ENCODE measurements at regions not wholly inside any gene's neighbourhood (a gene's known extent, or its start where the extent isn't known, plus 50 kb on each side); places are given as distances from the start of the nearest gene placed in this dataset.
A peak's percentile ranks its signal among the peaks of the same experiment; 100 is the strongest.

GRCh38 chr1:8076176-8076575, 50.1 kb upstream of the ERRFI1 start:
- Histone ChIP-seq H3K36me3 (ENCODE audit: control insufficient read depth, insufficient read depth, low read length) (no peaks in the 10 kb centered on the region), H3K4me3 (ENCODE audit: low read depth in 2 of 2, low read length in 2 of 2) (no peak overlapping the region), H3K9me3 (ENCODE audit: control insufficient read depth, insufficient read depth, low read depth, low read length) (no peaks in the 10 kb centered on the region), H3K4me1 (ENCODE audit: control insufficient read depth, insufficient read depth, low read length) (peaks cover 77% of the 10 kb centered on the region), H3K27me3 (ENCODE audit: control insufficient read depth, insufficient read depth, low read length) (no peaks in the 10 kb centered on the region), H3K27ac (ENCODE audit: low read length) (peak overlapping the region; percentile 100)
- no peak for ATAC-seq
- no peak for DNase-seq (ENCODE audit: low read depth, low spot score)
- no peak for TF ChIP-seq TCF7L2 (IDR thresholded peaks at IDR 0.05; ENCODE audit: low read depth, low read length)
- no peak for TF ChIP-seq SIN3A (IDR thresholded peaks at IDR 0.05; ENCODE audit: borderline replicate concordance, insufficient read depth, low read depth, low read length)
- TF ChIP-seq CTCF (IDR thresholded peaks at IDR 0.05), result no peak
- TF ChIP-seq REST (IDR thresholded peaks at IDR 0.05; ENCODE audit: insufficient read depth in 1 of 2, low read depth in 2 of 2, low read length in 1 of 2), result no peak
- no peak for TF ChIP-seq POLR2AphosphoS5 (IDR thresholded peaks at IDR 0.05; ENCODE audit: low read depth, low read length)
- intact Hi-C loops (cut with micrococcal nuclease; ENCODE audit: unreplicated experiment) (no loop called here), in situ Hi-C loops (cut with HindIII; ENCODE audit: low pct_unique_long_range_greater_than_20kb, low sequenced_read_pairs) (loop anchor here (25.0 kb wide), 1 partner anchor 236 kb away; the partner anchor contains the start of gene SLC45A1)
- POLR2A ChIA-PET, result interaction anchor here (0.6 to 1.5 kb wide), 3 partner anchors 9 to 34 kb away, joined by 3 to 9 read pairs (median 4); no protein-coding TSS in a partner anchor
- CTCF ChIA-PET, result no interaction called here
- no TSS peak for BruUV-seq (replicated peaks)
